ENCODE measurements at regions not wholly inside any gene's neighbourhood (a gene's known extent, or its start where the extent isn't known, plus 50 kb on each side); places are given as distances from the start of the nearest gene placed in this dataset.

DNA sequence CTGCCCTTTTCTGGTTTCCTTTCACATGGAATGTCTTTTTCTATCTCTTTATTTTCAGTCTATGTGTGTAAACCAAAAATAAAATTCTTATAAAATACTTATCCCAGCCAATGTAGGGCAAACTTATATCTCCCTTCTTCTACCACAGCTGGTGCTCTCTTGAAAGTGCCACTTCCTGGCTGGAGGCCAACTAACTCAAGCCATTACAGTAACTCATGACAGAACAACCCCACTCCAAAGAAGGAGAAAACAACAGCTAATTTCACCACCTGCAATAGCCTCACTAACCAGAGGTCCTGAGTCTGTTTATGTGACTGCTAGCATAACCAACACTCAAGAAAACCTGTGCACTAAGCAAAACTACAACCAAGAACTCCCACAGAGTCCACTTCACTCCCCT is 74.9 kb upstream of the DBX1 start:
- Histone ChIP-seq H3K4me1 (no peaks in the 10 kb centered on the region), H3K27me3 (no peaks in the 10 kb centered on the region), H3K36me3 (replicated peaks in 1 of 2; ENCODE audit: insufficient read depth in 1 of 2, low read depth in 2 of 2) (no peaks in the 10 kb centered on the region), H3K4me3 (no peak overlapping the region), H3K9me3 (peaks cover 0 to 3% (median 0%) of the 10 kb centered on the region in 3 donors), H3K27ac (no peak overlapping the region)
- ATAC-seq = no peak
- TF ChIP-seq, protein P1, sequence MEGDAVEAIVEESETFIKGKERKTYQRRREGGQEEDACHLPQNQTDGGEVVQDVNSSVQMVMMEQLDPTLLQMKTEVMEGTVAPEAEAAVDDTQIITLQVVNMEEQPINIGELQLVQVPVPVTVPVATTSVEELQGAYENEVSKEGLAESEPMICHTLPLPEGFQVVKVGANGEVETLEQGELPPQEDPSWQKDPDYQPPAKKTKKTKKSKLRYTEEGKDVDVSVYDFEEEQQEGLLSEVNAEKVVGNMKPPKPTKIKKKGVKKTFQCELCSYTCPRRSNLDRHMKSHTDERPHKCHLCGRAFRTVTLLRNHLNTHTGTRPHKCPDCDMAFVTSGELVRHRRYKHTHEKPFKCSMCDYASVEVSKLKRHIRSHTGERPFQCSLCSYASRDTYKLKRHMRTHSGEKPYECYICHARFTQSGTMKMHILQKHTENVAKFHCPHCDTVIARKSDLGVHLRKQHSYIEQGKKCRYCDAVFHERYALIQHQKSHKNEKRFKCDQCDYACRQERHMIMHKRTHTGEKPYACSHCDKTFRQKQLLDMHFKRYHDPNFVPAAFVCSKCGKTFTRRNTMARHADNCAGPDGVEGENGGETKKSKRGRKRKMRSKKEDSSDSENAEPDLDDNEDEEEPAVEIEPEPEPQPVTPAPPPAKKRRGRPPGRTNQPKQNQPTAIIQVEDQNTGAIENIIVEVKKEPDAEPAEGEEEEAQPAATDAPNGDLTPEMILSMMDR (IDR thresholded peaks at IDR 0.05) = no peak
- no peak for TF ChIP-seq POLR2A (IDR thresholded peaks at IDR 0.05)
- intact Hi-C loops (cut with DNase I) = no loop called here
- DNase-seq = no peak

DNA sequence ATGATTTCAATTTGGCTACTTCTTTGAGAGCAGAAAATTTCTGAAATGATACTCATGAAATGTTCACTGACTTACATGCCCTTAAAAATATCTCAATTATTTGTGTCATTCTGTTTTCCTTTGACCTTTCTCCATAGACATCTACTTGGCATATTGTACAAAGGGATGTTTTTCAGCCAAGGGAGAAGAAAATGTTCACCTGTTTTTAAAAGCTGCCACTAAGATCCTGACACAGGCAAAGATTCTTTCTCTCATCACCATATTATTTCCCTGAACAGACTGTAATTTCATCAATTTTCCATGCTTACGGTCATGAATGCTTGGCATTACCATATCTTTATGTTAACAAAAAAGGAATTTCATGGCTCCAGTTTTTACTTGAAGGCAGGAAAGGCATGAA is 67.4 kb upstream of the DBX1 start:
- Histone ChIP-seq H3K4me1 (no peaks in the 10 kb centered on the region), H3K9me3 (peaks cover 0 to 3% (median 0%) of the 10 kb centered on the region in 3 donors), H3K27me3 (no peaks in the 10 kb centered on the region), H3K27ac (no peak overlapping the region), H3K36me3 (replicated peaks in 1 of 2; ENCODE audit: insufficient read depth in 1 of 2, low read depth in 2 of 2) (no peaks in the 10 kb centered on the region), H3K4me3 (no peak overlapping the region)
- TF ChIP-seq, protein P1 (IDR thresholded peaks at IDR 0.05) = no peak
- no peak for TF ChIP-seq POLR2A (IDR thresholded peaks at IDR 0.05)
- intact Hi-C loops (cut with DNase I) = loop anchor here (5.0 kb wide), 1 partner anchor 125 kb away; no protein-coding TSS in a partner anchor
- ATAC-seq (no peak), DNase-seq (no peak)
- 67 to 91% methylated on average over 1 of the region's 1 CpG for WGBS, 2 donors

DNA sequence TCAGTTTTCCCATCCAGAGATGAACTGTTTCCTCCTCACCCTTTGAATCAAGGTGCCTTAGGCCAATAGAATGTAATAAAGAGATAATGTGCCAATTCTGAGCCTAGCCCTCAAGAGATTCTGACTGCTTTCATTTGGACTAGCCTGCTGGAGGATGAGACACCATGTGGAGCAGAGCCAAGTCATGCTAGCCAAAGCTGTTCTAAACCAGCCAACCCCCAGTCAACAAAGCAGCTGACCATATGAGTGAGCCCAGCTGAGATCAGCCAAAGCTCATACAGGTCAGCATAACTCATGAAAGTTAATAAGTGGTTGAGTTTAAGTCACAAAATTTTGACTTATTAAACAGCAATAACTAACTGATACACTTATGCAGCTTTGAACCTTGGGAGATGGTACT is 66.7 kb upstream of the DBX1 start:
- no peak for DNase-seq
- intact Hi-C loops (cut with DNase I) = loop anchor here (5.0 kb wide), 1 partner anchor 125 kb away; no protein-coding TSS in a partner anchor
- no peak overlapping the region for H3K4me3 ChIP-seq
- peaks cover 0 to 3% (median 0%) of the 10 kb centered on the region in 3 donors for H3K9me3 ChIP-seq
- H3K4me1 ChIP-seq = no peaks in the 10 kb centered on the region
- H3K27ac ChIP-seq = no peak overlapping the region
- ATAC-seq = no peak
- H3K27me3 ChIP-seq = no peaks in the 10 kb centered on the region
- no peak for TF ChIP-seq POLR2A (IDR thresholded peaks at IDR 0.05)
- TF ChIP-seq, protein P1 (IDR thresholded peaks at IDR 0.05) = no peak
- H3K36me3 ChIP-seq (replicated peaks in 1 of 2; ENCODE audit: insufficient read depth in 1 of 2, low read depth in 2 of 2) = no peaks in the 10 kb centered on the region

DNA sequence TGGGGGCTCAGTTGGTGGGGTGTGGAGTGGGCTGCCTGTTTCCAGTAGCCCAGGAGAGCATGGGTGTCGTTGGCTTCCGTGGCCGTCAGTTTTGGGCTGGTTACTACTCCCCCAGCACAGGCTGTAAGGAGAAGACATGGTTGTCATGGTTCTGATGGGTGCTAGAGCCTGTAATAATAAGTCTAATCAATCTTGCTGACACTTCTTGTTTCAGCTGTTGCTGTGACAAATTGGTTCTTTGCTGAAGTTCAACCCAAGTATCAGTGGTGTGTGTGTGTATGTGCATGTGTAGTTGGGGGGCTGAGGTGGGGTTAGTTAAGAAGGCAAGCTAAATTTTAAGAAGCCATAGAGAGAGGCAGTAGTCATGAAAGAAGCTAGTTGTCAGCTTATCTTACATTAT is 61.3 kb upstream of the DBX1 start:
- no peak overlapping the region for H3K27ac ChIP-seq
- no peak for TF ChIP-seq POLR2A (IDR thresholded peaks at IDR 0.05)
- TF ChIP-seq, protein P1 (IDR thresholded peaks at IDR 0.05) = no peak
- 49 to 54% methylated on average over 3 of the region's 3 CpGs for WGBS, 2 donors
- no peak for DNase-seq
- H3K27me3 ChIP-seq = no peaks in the 10 kb centered on the region
- H3K9me3 ChIP-seq = no peaks in the 10 kb centered on the region
- no peak for ATAC-seq
- H3K36me3 ChIP-seq (replicated peaks in 1 of 2; ENCODE audit: insufficient read depth in 1 of 2, low read depth in 2 of 2) = no peaks in the 10 kb centered on the region
- no peaks in the 10 kb centered on the region for H3K4me1 ChIP-seq
- intact Hi-C loops (cut with DNase I) = no loop called here
- no peak overlapping the region for H3K4me3 ChIP-seq

DNA sequence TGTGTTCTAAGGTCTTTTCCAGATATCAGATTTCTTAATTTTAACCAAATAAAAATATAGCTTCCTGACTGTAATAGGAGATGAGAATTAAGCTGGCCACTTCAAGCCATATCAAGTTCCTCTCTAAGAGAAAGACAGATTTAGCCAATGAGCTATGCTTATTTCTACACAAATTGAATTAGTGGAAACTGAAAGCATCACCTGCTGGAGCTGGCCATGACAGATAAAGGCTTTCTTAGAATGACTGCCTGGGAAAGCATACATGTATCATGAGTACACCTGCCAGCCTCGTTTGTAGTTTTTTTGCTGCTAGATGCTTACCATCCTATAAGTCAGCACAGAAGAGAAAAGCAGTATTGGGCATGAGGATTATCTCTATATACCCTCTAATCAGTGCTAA is 53.5 kb upstream of the DBX1 start:
- Histone ChIP-seq H3K27ac (no peak overlapping the region), H3K9me3 (no peaks in the 10 kb centered on the region), H3K27me3 (no peaks in the 10 kb centered on the region), H3K4me3 (no peak overlapping the region), H3K4me1 (no peaks in the 10 kb centered on the region), H3K36me3 (replicated peaks in 1 of 2; ENCODE audit: insufficient read depth in 1 of 2, low read depth in 2 of 2) (no peaks in the 10 kb centered on the region)
- intact Hi-C loops (cut with DNase I) = no loop called here
- DNase-seq (no peak), ATAC-seq (no peak)
- TF ChIP-seq, protein P1 (IDR thresholded peaks at IDR 0.05) = no peak
- TF ChIP-seq POLR2A (IDR thresholded peaks at IDR 0.05) = no peak
- WGBS, 2 donors = 28 to 44% methylated on average over 1 of the region's 1 CpG

Data from body of pancreas (tissue), 4 donors.